Left ventricle myocardium inferior (tissue), 1 donor: ENCODE measurements at regions not wholly inside any gene's neighbourhood (a gene's known extent, or its start where the extent isn't known, plus 50 kb on each side); places are given as distances from the start of the nearest gene placed in this dataset.
A peak's percentile ranks its signal among the peaks of the same experiment; 100 is the strongest.

Experiments used
- DNase-seq: peaks from one replicate; pipeline ENCODE4 v3.0.0-alpha.2; 2020
- H3K27ac ChIP-seq: fragments of 200-600 bp; replicated peaks from 2 replicates; pipeline ENCODE4 v1.8.0; 2021
- H3K27me3 ChIP-seq: fragments of 200-600 bp; 2 replicates; pipeline ENCODE4 v1.8.0; 2021; ENCODE audit warnings: low read depth
- H3K36me3 ChIP-seq: fragments of 200-600 bp; 2 replicates; pipeline ENCODE4 v1.8.0; 2021
- H3K4me1 ChIP-seq: fragments of 200-600 bp; 2 replicates; pipeline ENCODE4 v1.8.0; 2021
- H3K4me3 ChIP-seq: fragments of 200-600 bp; 2 replicates; pipeline ENCODE4 v1.8.0; 2021; ENCODE audit warnings: mild to moderate bottlenecking, moderate library complexity
- H3K9me3 ChIP-seq: fragments of 200-600 bp; replicated peaks from 2 replicates; pipeline ENCODE4 v1.8.0; 2021
- CTCF ChIP-seq: fragments of 200-600 bp; IDR thresholded peaks from 2 replicates; pipeline ENCODE4 v1.8.0; 2021; ENCODE audit warnings: antibody characterized with exemption, mild to moderate bottlenecking, borderline replicate concordance
- intact Hi-C: fragments of 100-400 bp; cut with micrococcal nuclease; formaldehyde crosslinking; loops from one replicate; pipeline ENCODE4 v1.11.0; 2022
- donor health status: DM: no; HTN: yes; CAD: no; lungs with severe emphysema.

- intact Hi-C loops = no loop called here
- no peaks in the 10 kb centered on the region for H3K36me3 ChIP-seq
- no peaks in the 10 kb centered on the region for H3K9me3 ChIP-seq
- TF ChIP-seq CTCF = no peak
- H3K27me3 ChIP-seq = no peaks in the 10 kb centered on the region
- no peak overlapping the region for H3K4me3 ChIP-seq
- no peak overlapping the region for H3K27ac ChIP-seq
- no peak for DNase-seq
- H3K4me1 ChIP-seq = peaks cover 12% of the 10 kb centered on the region
These were observed 91.0 kb upstream of the CHL1 start for GRCh38 chr3:105585-105984.

GRCh38 chr3:106619-107018, 89.9 kb upstream of the CHL1 start:
- Histone ChIP-seq H3K36me3 (no peaks in the 10 kb centered on the region), H3K27me3 (no peaks in the 10 kb centered on the region), H3K4me1 (peaks cover 12% of the 10 kb centered on the region), H3K27ac (peak overlapping the region; percentile 26), H3K4me3 (no peak overlapping the region), H3K9me3 (no peaks in the 10 kb centered on the region)
- intact Hi-C loops = no loop called here
- DNase-seq = no peak
- TF ChIP-seq CTCF = no peak

GRCh38 chr3:111143-112069, 85.2 kb upstream of the CHL1 start:
- no peaks in the 10 kb centered on the region for H3K36me3 ChIP-seq
- H3K27me3 ChIP-seq = no peaks in the 10 kb centered on the region
- no peak overlapping the region for H3K4me3 ChIP-seq
- no peak for TF ChIP-seq CTCF
- no peaks in the 10 kb centered on the region for H3K9me3 ChIP-seq
- DNase-seq = no peak
- no peak overlapping the region for H3K27ac ChIP-seq
- peaks cover 14% of the 10 kb centered on the region for H3K4me1 ChIP-seq
- intact Hi-C loops = no loop called here

- no peak for TF ChIP-seq CTCF
- Histone ChIP-seq H3K27me3 (no peaks in the 10 kb centered on the region), H3K4me3 (no peak overlapping the region), H3K27ac (no peak overlapping the region), H3K4me1 (peaks cover 9% of the 10 kb centered on the region), H3K9me3 (no peaks in the 10 kb centered on the region), H3K36me3 (no peaks in the 10 kb centered on the region)
- no peak for DNase-seq
- intact Hi-C loops = no loop called here
These were observed 83.8 kb upstream of the CHL1 start for GRCh38 chr3:112773-113172.

GRCh38 chr3:118666-119065, 77.9 kb upstream of the CHL1 start:
- DNase-seq = no peak
- no peak overlapping the region for H3K4me3 ChIP-seq
- no peak for TF ChIP-seq CTCF
- no peaks in the 10 kb centered on the region for H3K27me3 ChIP-seq
- intact Hi-C loops = no loop called here
- peak overlapping the region; percentile 51 for H3K27ac ChIP-seq
- no peaks in the 10 kb centered on the region for H3K36me3 ChIP-seq
- peaks cover 20% of the 10 kb centered on the region for H3K4me1 ChIP-seq
- no peaks in the 10 kb centered on the region for H3K9me3 ChIP-seq
